GM23248 (cell line): ENCODE measurements at regions not wholly inside any gene's neighbourhood (a gene's known extent, or its start where the extent isn't known, plus 50 kb on each side); places are given as distances from the start of the nearest gene placed in this dataset.

Source experiments
- EZH2 ChIP-seq: fragments of 200-600 bp; sonication (generic); IDR thresholded peaks from 2 replicates; pipeline ENCODE4 v1.6.1; 2018; ENCODE audit warnings: antibody characterized with exemption, mild to moderate bottlenecking; ENCODE audit not compliant: insufficient read depth, poor library complexity, severe bottlenecking
- EZH2phosphoT487 ChIP-seq: fragments of 200-600 bp; sonication (generic); IDR thresholded peaks from 2 replicates; pipeline ENCODE4 v1.6.1; 2018; ENCODE audit warnings: antibody characterized with exemption, moderate library complexity, mild to moderate bottlenecking, low read depth; ENCODE audit not compliant: insufficient read depth

GRCh38 chr3:127487196-127487595 lies 103.3 kb downstream of the TPRA1 start:
- no peak for TF ChIP-seq EZH2
- TF ChIP-seq EZH2phosphoT487, result no peak
